HEK293 (cell line): ENCODE measurements at regions not wholly inside any gene's neighbourhood (a gene's known extent, or its start where the extent isn't known, plus 50 kb on each side); places are given as distances from the start of the nearest gene placed in this dataset.

Source experiments
- CTCF ChIA-PET: fragments of 350-600 bp; formaldehyde crosslinking; extraction: SDS; loops from one replicate; lab custom pipeline; 2021; ENCODE audit warnings: antibody characterized with exemption; lab: Yijun Ruan, JAX
- POLR2A ChIA-PET: fragments of 300-600 bp; formaldehyde crosslinking; extraction: SDS; loops from one replicate; lab custom pipeline; 2020; ENCODE audit warnings: antibody characterized with exemption, inconsistent platforms; lab: Yijun Ruan, JAX
- H3K27ac ChIP-seq: fragments of 200-500 bp; sonication (Bioruptor generic); 2 replicates; pipeline ENCODE4 v1.5.1; 2014; ENCODE audit warnings: low read depth, low read length, control low read depth, inconsistent platforms; ENCODE audit errors: extremely low read depth
- H3K36me3 ChIP-seq, 2 experiments: fragments of 200-500 bp in 1 of 2; sonication (Bioruptor generic) in 1 of 2; 1 replicate in 1 of 2; 2 replicates in 1 of 2; pipeline ENCODE4 v1.5.1; 2014 to 2017; ENCODE audit warnings: inconsistent platforms in 2 of 2, low read length in 2 of 2; ENCODE audit not compliant: control insufficient read depth in 2 of 2, insufficient read depth in 1 of 2
- H3K4me1 ChIP-seq: fragments of 200-500 bp; sonication (Bioruptor generic); 2 replicates; pipeline ENCODE4 v1.5.1; 2014; ENCODE audit warnings: mild to moderate bottlenecking, low read length, inconsistent platforms; ENCODE audit not compliant: control insufficient read depth, insufficient read depth
- H3K4me3 ChIP-seq: 2 replicates; pipeline ENCODE4 v1.5.1; 2011; ENCODE audit warnings: low read depth, mild to moderate bottlenecking, control low read depth, low read length, moderate library complexity
- H3K9me3 ChIP-seq: fragments of 200-500 bp; sonication (Bioruptor generic); 2 replicates; pipeline ENCODE4 v1.5.1; 2014; ENCODE audit warnings: low read depth, low read length, inconsistent platforms; ENCODE audit not compliant: control insufficient read depth, insufficient read depth
- FEZF1 ChIP-seq: fragments of 450-650 bp; formaldehyde crosslinking; IDR thresholded peaks from 2 replicates; pipeline ENCODE4 v1.5.1; 2016; ENCODE audit warnings: missing biosample characterization, missing genetic modification characterization
- HIC1 ChIP-seq: fragments of 450-650 bp; formaldehyde crosslinking; IDR thresholded peaks from 2 replicates; pipeline ENCODE4 v1.5.1; 2016; ENCODE audit warnings: missing biosample characterization, missing genetic modification characterization
- PBX3 ChIP-seq: sonication (generic); formaldehyde crosslinking; IDR thresholded peaks from 2 replicates; pipeline ENCODE4 v1.8.1; 2022; ENCODE audit warnings: mild to moderate bottlenecking, moderate library complexity, missing genetic modification reagents
- ZBTB17 ChIP-seq: fragments of 450-650 bp; formaldehyde crosslinking; IDR thresholded peaks from 2 replicates; pipeline ENCODE4 v1.5.1; 2016; ENCODE audit warnings: missing biosample characterization, missing genetic modification characterization
- ZBTB8A ChIP-seq: fragments of 450-650 bp; formaldehyde crosslinking; IDR thresholded peaks from 2 replicates; pipeline ENCODE4 v1.5.1; 2016; ENCODE audit warnings: missing biosample characterization, missing genetic modification characterization
- ZIC2 ChIP-seq: fragments of 450-650 bp; formaldehyde crosslinking; IDR thresholded peaks from 2 replicates; pipeline ENCODE4 v1.5.1; 2016; ENCODE audit warnings: missing biosample characterization, missing genetic modification characterization
- ZNF121 ChIP-seq: fragments of 450-650 bp; formaldehyde crosslinking; IDR thresholded peaks from 2 replicates; pipeline ENCODE4 v1.5.1; 2016; ENCODE audit warnings: missing biosample characterization, missing genetic modification characterization
- ZNF19 ChIP-seq: fragments of 450-650 bp; formaldehyde crosslinking; IDR thresholded peaks from 2 replicates; pipeline ENCODE4; 2016; ENCODE audit warnings: missing biosample characterization, missing genetic modification characterization, low read depth
- ZNF214 ChIP-seq: fragments of 450-650 bp; formaldehyde crosslinking; IDR thresholded peaks from 2 replicates; pipeline ENCODE4 v1.5.1; 2017; ENCODE audit warnings: missing biosample characterization, mild to moderate bottlenecking, missing genetic modification characterization, borderline replicate concordance
- ZNF221 ChIP-seq: fragments of 450-650 bp; formaldehyde crosslinking; IDR thresholded peaks from 2 replicates; pipeline ENCODE4 v1.5.1; 2017; ENCODE audit warnings: missing biosample characterization, missing genetic modification characterization, borderline replicate concordance
- ZNF266 ChIP-seq: fragments of 450-650 bp; formaldehyde crosslinking; IDR thresholded peaks from 2 replicates; pipeline ENCODE4 v1.5.1; 2016; ENCODE audit warnings: missing biosample characterization, missing genetic modification characterization, low read depth
- ZNF416 ChIP-seq: fragments of 450-650 bp; formaldehyde crosslinking; IDR thresholded peaks from 2 replicates; pipeline ENCODE4 v1.5.1; 2016; ENCODE audit warnings: missing biosample characterization, missing genetic modification characterization
- ZNF596 ChIP-seq: fragments of 450-650 bp; IDR thresholded peaks from 2 replicates; pipeline ENCODE4 v1.5.0; 2018; ENCODE audit warnings: missing biosample characterization, mild to moderate bottlenecking, missing genetic modification characterization, moderate library complexity
- ZNF623 ChIP-seq: fragments of 450-650 bp; formaldehyde crosslinking; IDR thresholded peaks from 2 replicates; pipeline ENCODE4 v1.5.1; 2016; ENCODE audit warnings: missing biosample characterization, missing genetic modification characterization
- ZNF791 ChIP-seq: fragments of 450-650 bp; formaldehyde crosslinking; IDR thresholded peaks from 2 replicates; pipeline ENCODE4 v1.5.1; 2016; ENCODE audit warnings: missing biosample characterization, missing genetic modification characterization
- ZSCAN16 ChIP-seq: fragments of 450-650 bp; formaldehyde crosslinking; IDR thresholded peaks from 2 replicates; pipeline ENCODE4 v1.5.1; 2016; ENCODE audit warnings: missing biosample characterization, missing genetic modification characterization
- TF ChIP-seq, protein P1 (sequence below): fragments of 450-650 bp; IDR thresholded peaks from 2 replicates; pipeline ENCODE4 v1.5.1; 2018; ENCODE audit warnings: missing biosample characterization, mild to moderate bottlenecking, missing genetic modification characterization
- TF ChIP-seq, protein P2 (sequence below): fragments of 450-650 bp; formaldehyde crosslinking; IDR thresholded peaks from 2 replicates; pipeline ENCODE4 v1.5.1; 2016; ENCODE audit warnings: missing biosample characterization, missing genetic modification characterization
- TF ChIP-seq, protein P3 (sequence below): fragments of 450-650 bp; formaldehyde crosslinking; IDR thresholded peaks from 2 replicates; pipeline ENCODE4 v1.5.1; 2017; ENCODE audit warnings: missing biosample characterization, missing genetic modification characterization
- TF ChIP-seq, protein P4 (sequence below): fragments of 450-650 bp; formaldehyde crosslinking; IDR thresholded peaks from 2 replicates; pipeline ENCODE4 v1.5.1; 2017; ENCODE audit warnings: missing biosample characterization, missing genetic modification characterization
- TF ChIP-seq, protein P5 (sequence below): fragments of 450-650 bp; formaldehyde crosslinking; IDR thresholded peaks from 2 replicates; pipeline ENCODE4 v1.5.1; 2016; ENCODE audit warnings: missing biosample characterization, missing genetic modification characterization, low read depth

- TF ChIP-seq HIC1 (tag by site-specific recombination) (peak; percentile 68; the same call in 1 of the 2 replicates), ZNF416 (no peak), ZNF266 (tag by site-specific recombination) (no peak), ZNF214 (tag by site-specific recombination) (no peak), ZIC2 (tag by site-specific recombination) (peak; percentile 75), ZSCAN16 (tag by site-specific recombination) (no peak), ZNF596 (tag by site-specific recombination) (no peak; the same call in 1 of the 2 replicates), ZBTB8A (tag by site-specific recombination) (peak; percentile 62), FEZF1 (no peak), PBX3 (CRISPR knock-in tag) (no peak), ZNF221 (tag by site-specific recombination) (no peak), ZNF791 (tag by site-specific recombination) (no peak), ZBTB17 (tag by site-specific recombination) (peak; percentile 84)
- TF ChIP-seq, protein P1, sequence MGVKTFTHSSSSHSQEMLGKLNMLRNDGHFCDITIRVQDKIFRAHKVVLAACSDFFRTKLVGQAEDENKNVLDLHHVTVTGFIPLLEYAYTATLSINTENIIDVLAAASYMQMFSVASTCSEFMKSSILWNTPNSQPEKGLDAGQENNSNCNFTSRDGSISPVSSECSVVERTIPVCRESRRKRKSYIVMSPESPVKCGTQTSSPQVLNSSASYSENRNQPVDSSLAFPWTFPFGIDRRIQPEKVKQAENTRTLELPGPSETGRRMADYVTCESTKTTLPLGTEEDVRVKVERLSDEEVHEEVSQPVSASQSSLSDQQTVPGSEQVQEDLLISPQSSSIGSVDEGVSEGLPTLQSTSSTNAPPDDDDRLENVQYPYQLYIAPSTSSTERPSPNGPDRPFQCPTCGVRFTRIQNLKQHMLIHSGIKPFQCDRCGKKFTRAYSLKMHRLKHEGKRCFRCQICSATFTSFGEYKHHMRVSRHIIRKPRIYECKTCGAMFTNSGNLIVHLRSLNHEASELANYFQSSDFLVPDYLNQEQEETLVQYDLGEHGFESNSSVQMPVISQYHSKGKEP (tag by site-specific recombination) = peak; percentile 65
- TF ChIP-seq, protein P2, sequence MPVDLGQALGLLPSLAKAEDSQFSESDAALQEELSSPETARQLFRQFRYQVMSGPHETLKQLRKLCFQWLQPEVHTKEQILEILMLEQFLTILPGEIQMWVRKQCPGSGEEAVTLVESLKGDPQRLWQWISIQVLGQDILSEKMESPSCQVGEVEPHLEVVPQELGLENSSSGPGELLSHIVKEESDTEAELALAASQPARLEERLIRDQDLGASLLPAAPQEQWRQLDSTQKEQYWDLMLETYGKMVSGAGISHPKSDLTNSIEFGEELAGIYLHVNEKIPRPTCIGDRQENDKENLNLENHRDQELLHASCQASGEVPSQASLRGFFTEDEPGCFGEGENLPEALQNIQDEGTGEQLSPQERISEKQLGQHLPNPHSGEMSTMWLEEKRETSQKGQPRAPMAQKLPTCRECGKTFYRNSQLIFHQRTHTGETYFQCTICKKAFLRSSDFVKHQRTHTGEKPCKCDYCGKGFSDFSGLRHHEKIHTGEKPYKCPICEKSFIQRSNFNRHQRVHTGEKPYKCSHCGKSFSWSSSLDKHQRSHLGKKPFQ (tag by site-specific recombination) = peak; percentile 65; the same call in 1 of the 2 replicates
- TF ChIP-seq, protein P3, sequence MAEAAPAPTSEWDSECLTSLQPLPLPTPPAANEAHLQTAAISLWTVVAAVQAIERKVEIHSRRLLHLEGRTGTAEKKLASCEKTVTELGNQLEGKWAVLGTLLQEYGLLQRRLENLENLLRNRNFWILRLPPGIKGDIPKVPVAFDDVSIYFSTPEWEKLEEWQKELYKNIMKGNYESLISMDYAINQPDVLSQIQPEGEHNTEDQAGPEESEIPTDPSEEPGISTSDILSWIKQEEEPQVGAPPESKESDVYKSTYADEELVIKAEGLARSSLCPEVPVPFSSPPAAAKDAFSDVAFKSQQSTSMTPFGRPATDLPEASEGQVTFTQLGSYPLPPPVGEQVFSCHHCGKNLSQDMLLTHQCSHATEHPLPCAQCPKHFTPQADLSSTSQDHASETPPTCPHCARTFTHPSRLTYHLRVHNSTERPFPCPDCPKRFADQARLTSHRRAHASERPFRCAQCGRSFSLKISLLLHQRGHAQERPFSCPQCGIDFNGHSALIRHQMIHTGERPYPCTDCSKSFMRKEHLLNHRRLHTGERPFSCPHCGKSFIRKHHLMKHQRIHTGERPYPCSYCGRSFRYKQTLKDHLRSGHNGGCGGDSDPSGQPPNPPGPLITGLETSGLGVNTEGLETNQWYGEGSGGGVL (tag by site-specific recombination) = peak; percentile 58
These were observed 73.1 kb upstream of the SLC6A6 start (continued) for GRCh38 chr3:14329116-14329830.

- ChIA-PET CTCF (interaction anchor here (0.7 to 1.0 kb wide), 2 partner anchors 37 to 161 kb away, joined by 3 to 6 read pairs; no protein-coding TSS in a partner anchor), POLR2A (interaction anchor here (1.1 to 1.3 kb wide), 2 partner anchors 72 to 82 kb away, joined by 3 to 5 read pairs; partner anchors contain the start of gene SLC6A6)
- Histone ChIP-seq H3K36me3 (no peaks in the 10 kb centered on the region), H3K4me3 (no peak overlapping the region), H3K9me3 (no peaks in the 10 kb centered on the region), H3K27ac (no peak overlapping the region), H3K4me1 (peaks cover 6% of the 10 kb centered on the region; the same call in 1 of the 2 replicates)
- TF ChIP-seq, protein P4, sequence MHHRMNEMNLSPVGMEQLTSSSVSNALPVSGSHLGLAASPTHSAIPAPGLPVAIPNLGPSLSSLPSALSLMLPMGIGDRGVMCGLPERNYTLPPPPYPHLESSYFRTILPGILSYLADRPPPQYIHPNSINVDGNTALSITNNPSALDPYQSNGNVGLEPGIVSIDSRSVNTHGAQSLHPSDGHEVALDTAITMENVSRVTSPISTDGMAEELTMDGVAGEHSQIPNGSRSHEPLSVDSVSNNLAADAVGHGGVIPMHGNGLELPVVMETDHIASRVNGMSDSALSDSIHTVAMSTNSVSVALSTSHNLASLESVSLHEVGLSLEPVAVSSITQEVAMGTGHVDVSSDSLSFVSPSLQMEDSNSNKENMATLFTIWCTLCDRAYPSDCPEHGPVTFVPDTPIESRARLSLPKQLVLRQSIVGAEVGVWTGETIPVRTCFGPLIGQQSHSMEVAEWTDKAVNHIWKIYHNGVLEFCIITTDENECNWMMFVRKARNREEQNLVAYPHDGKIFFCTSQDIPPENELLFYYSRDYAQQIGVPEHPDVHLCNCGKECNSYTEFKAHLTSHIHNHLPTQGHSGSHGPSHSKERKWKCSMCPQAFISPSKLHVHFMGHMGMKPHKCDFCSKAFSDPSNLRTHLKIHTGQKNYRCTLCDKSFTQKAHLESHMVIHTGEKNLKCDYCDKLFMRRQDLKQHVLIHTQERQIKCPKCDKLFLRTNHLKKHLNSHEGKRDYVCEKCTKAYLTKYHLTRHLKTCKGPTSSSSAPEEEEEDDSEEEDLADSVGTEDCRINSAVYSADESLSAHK (tag by site-specific recombination) = no peak
- TF ChIP-seq ZNF19 (tag by site-specific recombination) (no peak), ZNF121 (tag by site-specific recombination) (peak; percentile 67), ZBTB17 (tag by site-specific recombination) (peak; percentile 11; the same call in 1 of the 2 replicates), ZNF623 (tag by site-specific recombination) (no peak)
- TF ChIP-seq, protein P5, sequence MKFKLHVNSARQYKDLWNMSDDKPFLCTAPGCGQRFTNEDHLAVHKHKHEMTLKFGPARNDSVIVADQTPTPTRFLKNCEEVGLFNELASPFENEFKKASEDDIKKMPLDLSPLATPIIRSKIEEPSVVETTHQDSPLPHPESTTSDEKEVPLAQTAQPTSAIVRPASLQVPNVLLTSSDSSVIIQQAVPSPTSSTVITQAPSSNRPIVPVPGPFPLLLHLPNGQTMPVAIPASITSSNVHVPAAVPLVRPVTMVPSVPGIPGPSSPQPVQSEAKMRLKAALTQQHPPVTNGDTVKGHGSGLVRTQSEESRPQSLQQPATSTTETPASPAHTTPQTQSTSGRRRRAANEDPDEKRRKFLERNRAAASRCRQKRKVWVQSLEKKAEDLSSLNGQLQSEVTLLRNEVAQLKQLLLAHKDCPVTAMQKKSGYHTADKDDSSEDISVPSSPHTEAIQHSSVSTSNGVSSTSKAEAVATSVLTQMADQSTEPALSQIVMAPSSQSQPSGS (tag by site-specific recombination) = peak; percentile 69
These were observed 72.6 kb upstream of the SLC6A6 start for GRCh38 chr3:14329842-14330241.
